Naive thymus-derived CD8-positive, alpha-beta T cell (primary cell): ENCODE measurements at regions not wholly inside any gene's neighbourhood (a gene's known extent, or its start where the extent isn't known, plus 50 kb on each side); places are given as distances from the start of the nearest gene placed in this dataset.
"Not testable (repeated sequence)": the region's sequence is repeated elsewhere in the genome, so short reads cannot be mapped to it uniquely, and the experiment has no call there.

ENCODE experiments used
- ATAC-seq, 2 donors: fragments of 150-1000 bp; cut with Tn5 transposase in 1 of 2; sonication (Bioruptor Pico), chemical (Tn5 transposase) in 1 of 2; 1 replicate in 1 of 2; 2 replicates in 1 of 2; pipeline ENCODE4 v1.10.0; 2021; ENCODE audit warnings: mild to moderate bottlenecking in 2 of 2, moderate library complexity in 2 of 2
- POLR2A ChIA-PET: fragments of 350-600 bp; sonication (Branson Sonifier 250); formaldehyde crosslinking; loops from one replicate; lab custom pipeline; 2021; ENCODE audit warnings: antibody characterized with exemption; lab: Charles Lee
- DNase-seq, 10 donors: peaks; one replicate each; pipeline versions ENCODE4 v3.0.0 to v3.0.0-alpha.2; 2020 to 2022
- H3K27ac Mint-ChIP-seq, 10 donors: one replicate each; pipeline ENCODE4 v1.8.0; 2020 to 2022; ENCODE audit warnings: mild to moderate bottlenecking in 10 of 10, mixed read lengths in 10 of 10, moderate library complexity in 4 of 10, inconsistent platforms in 1 of 10
- H3K27me3 Mint-ChIP-seq, 5 donors: one replicate each; pipeline ENCODE4 v1.8.0; 2021 to 2022; ENCODE audit warnings: mixed read lengths in 5 of 5
- H3K36me3 Mint-ChIP-seq, 3 donors: one replicate each; pipeline ENCODE4 v1.8.0; 2020 to 2022; ENCODE audit warnings: mixed read lengths in 3 of 3, mild to moderate bottlenecking in 2 of 3, inconsistent platforms in 1 of 3
- H3K4me1 Mint-ChIP-seq, 4 donors: one replicate each; pipeline ENCODE4 v1.8.0; 2021 to 2022; ENCODE audit warnings: mixed read lengths in 4 of 4
- H3K4me3 Mint-ChIP-seq, 10 donors: one replicate each; pipeline ENCODE4 v1.8.0; 2020 to 2022; ENCODE audit warnings: mild to moderate bottlenecking in 10 of 10, mixed read lengths in 10 of 10, moderate library complexity in 6 of 10, inconsistent platforms in 1 of 10
- H3K9me3 Mint-ChIP-seq, 9 donors: one replicate each; pipeline ENCODE4 v1.8.0; 2020 to 2022; ENCODE audit warnings: mixed read lengths in 9 of 9, mild to moderate bottlenecking in 3 of 9, inconsistent platforms in 1 of 9, moderate library complexity in 1 of 9

DNA sequence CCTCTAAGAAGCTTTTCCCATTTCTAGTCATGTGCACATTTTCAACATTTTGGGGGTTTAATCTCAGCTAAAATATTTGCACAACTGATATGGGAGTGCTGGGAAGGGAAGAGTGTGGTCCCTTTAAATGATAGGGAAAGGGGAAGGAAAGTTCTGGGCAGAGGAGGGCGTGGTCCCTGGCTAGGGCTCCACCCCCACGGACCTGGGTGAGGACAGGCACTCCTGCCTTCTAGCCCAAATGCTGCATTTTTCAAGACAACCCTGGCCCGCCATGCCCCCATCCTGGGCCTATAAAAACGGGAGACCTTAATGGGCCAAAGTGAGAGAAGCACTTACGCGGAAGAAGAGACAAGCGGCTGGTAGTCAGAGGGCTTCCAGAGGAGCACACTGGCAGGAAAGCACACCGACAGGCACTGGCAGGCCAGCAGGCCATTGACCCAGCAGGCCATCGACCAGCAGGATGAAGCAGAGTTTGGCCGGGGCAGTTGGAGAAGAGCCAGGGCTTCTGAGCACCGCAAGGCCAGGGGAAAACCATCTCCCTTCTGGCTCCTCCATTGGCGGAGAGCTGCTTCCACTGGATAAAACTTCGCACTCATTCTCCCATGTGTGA lies 266.7 kb downstream of the SPRY2 start:
- Mint-ChIP-seq H3K9me3 (peaks cover 0 to 7% (median 0%) of the 10 kb centered on the region in 9 donors), H3K36me3 (no peaks in the 10 kb centered on the region), H3K4me3 (no peak overlapping the region), H3K4me1 (no peaks in the 10 kb centered on the region), H3K27me3 (peaks cover 0 to 9% (median 0%) of the 10 kb centered on the region in 5 donors), H3K27ac (no peak overlapping the region)
- ATAC-seq (no peak), DNase-seq (no peak)
- POLR2A ChIA-PET = no interaction called here

DNA sequence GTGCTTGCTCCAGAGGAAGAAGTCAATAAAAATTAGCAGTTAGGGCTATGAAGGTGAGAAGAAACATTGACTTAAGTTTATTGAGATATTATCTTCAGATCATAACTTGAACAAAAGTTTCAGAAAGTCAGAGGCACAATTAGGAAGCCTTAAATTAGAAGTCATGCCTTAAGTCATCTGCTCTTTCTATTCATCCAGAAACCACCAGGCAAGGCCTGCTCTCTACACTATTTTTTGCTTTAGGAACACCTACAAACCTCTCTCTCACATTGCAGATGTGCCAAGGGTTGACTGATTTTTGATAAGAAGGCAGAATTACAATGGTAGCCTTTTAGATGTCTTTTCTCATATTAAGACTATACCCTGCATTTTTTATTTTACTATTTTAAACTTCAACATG lies 268.7 kb downstream of the SPRY2 start:
- H3K9me3 Mint-ChIP-seq = peaks cover 0 to 3% (median 0%) of the 10 kb centered on the region in 9 donors
- H3K27me3 Mint-ChIP-seq = peaks cover 0 to 9% (median 0%) of the 10 kb centered on the region in 5 donors
- no peak overlapping the region for H3K27ac Mint-ChIP-seq
- H3K4me1 Mint-ChIP-seq = no peaks in the 10 kb centered on the region
- no peak for DNase-seq
- no peaks in the 10 kb centered on the region for H3K36me3 Mint-ChIP-seq
- ATAC-seq = no peak
- POLR2A ChIA-PET = no interaction called here
- no peak overlapping the region for H3K4me3 Mint-ChIP-seq

DNA sequence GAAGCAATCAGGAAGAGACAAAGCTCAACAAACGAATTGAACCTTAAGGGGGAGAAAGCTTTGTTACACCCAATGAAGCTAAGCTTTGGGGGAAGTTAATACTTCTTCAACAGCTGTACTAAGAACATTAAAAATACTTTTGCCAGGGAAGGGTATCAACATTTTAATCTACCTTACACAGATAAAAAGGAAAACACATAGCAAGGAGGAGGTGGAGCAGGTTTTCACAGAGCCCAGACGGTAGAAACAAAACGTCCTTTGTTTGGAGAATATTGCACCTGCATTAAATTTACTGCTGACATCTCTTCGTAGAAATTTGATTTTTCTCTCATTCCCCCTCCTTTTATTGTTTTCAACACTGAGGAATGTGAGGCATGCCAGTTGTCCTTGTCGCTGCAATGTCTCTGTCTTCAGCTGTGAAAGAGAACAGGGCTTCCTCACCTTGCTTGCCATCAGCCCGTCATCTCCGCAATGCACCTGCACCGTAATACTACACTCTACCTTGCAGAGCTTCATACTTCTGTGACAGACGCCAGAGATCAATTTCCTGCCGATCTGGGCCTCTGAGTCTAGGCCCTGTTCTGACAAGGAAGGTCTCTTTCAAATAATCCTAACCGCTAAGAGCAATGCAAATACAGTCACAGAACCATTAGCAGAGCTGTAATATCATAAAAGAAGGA lies 270.8 kb downstream of the SPRY2 start:
- DNase-seq (no peak), ATAC-seq (no peak)
- Mint-ChIP-seq H3K4me3 (no peak overlapping the region), H3K9me3 (peaks cover 0 to 3% (median 0%) of the 10 kb centered on the region in 9 donors), H3K27me3 (peaks cover 0 to 9% (median 0%) of the 10 kb centered on the region in 5 donors), H3K4me1 (no peaks in the 10 kb centered on the region), H3K36me3 (no peaks in the 10 kb centered on the region), H3K27ac (no peak overlapping the region)
- POLR2A ChIA-PET = no interaction called here

DNA sequence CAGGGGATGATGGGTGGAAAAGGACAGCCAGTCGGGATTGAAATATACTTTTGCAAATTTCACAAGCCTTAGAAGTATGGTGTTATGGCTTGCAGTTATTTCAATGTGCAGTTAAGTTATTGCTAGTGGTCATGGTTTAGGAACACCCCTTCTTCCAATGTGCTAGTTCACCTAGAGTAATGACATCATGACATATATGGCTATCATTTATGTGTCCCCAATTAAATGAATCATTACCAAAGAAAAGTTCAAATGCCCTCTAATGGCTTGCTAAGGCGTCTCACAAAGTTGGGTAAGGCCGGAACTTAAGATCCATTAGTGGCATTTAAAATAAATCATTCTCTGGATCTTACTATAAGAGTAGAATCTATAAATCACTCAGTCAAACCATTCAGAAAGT lies 271.6 kb downstream of the SPRY2 start:
- DNase-seq = no peak
- Mint-ChIP-seq H3K4me3 (no peak overlapping the region), H3K27ac (no peak overlapping the region), H3K4me1 (no peaks in the 10 kb centered on the region), H3K27me3 (peaks cover 0 to 9% (median 0%) of the 10 kb centered on the region in 5 donors), H3K9me3 (peaks cover 0 to 3% (median 0%) of the 10 kb centered on the region in 9 donors), H3K36me3 (no peaks in the 10 kb centered on the region)
- no peak for ATAC-seq
- POLR2A ChIA-PET = no interaction called here

DNA sequence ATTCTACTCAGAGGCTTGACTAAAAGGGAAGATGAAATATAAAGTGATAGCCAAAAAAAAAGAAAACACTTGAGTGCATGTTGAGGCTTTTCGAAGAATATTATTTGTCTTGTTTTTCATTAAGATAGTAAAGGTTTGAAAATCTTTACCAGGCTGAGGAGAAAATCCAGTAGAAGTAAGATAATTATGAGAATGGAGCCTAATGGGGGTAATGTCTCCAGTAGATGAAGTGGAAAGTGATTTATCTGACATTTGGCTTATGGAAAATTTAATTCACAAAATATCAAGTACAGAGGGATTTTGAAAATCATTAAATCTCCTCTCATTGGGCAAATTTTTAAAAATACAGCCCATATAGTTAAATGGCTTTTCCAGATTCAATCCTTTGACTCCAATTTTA lies 274.9 kb downstream of the SPRY2 start:
- POLR2A ChIA-PET = no interaction called here
- Mint-ChIP-seq H3K27me3 (no peaks in the 10 kb centered on the region), H3K4me3 (no peak overlapping the region), H3K4me1 (no peaks in the 10 kb centered on the region), H3K27ac (no peak overlapping the region), H3K9me3 (peaks cover 0 to 3% (median 0%) of the 10 kb centered on the region in 9 donors), H3K36me3 (no peaks in the 10 kb centered on the region)
- DNase-seq (no peak), ATAC-seq (no peak)

DNA sequence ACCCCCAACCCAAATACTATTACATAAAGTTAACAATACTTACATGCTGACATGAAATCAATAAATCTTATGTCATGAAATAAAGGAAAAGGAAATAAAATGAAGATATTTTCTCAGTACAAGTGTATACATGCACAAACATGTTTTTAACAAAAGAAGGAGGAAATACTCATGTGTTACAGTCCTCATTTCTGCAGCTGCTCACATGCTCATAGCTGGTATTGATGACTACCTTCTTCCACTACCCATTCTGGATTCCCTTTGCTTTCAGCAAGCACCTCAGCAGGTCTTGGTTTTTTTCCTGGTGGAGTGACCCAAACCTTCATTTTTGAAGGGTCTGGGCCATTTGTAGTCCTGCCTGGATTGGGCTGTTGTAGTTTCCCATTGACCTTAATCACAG lies 278.5 kb downstream of the SPRY2 start:
- H3K4me1 Mint-ChIP-seq, POLR2A ChIA-PET, H3K27me3 Mint-ChIP-seq, H3K9me3 Mint-ChIP-seq, DNase-seq, ATAC-seq, H3K4me3 Mint-ChIP-seq, H3K36me3 Mint-ChIP-seq, H3K27ac Mint-ChIP-seq: not testable (repeated sequence)

DNA sequence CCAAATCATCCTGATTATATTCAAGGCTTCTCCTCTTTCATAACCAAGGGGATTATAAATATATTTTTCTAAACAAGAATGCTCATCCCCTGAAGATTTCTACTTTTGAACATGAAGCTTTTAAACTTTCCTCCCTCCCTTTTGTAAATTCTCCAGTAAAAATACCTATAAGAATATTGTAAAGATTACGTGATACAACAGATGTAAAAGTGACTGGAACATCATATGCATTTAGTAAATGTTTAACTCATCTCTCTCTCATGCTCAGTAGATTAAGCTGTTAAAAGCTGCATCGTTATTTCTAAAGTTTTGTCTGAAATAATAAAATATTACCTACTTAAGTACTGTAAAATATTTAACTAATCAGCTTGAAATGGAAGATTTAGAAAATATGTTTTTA lies 281.1 kb downstream of the SPRY2 start:
- Mint-ChIP-seq H3K4me1 (no peaks in the 10 kb centered on the region), H3K27ac (no peak overlapping the region), H3K36me3 (no peaks in the 10 kb centered on the region), H3K9me3 (peaks cover 0 to 2% (median 0%) of the 10 kb centered on the region in 9 donors), H3K27me3 (no peaks in the 10 kb centered on the region), H3K4me3 (no peak overlapping the region)
- ATAC-seq (no peak), DNase-seq (no peak)
- POLR2A ChIA-PET = no interaction called here

DNA sequence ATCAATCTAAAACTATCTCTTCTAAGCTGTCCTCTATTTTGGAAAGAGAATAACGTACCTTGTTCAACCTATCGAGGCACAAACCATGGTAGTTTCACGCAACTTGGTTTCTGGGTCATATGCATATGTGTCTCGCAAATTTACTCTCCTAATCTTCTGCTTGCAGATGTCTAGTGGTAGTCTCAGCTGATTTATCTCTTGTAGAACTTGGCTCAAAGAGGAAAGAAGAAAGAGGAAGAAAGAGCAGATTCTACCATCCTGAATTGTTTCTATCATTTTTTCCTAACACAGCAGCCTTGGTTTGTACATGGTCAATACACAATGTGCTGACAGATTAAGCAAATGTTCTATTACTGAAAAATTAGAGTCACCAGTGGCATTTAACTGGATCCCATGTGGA lies 282.3 kb downstream of the SPRY2 start:
- POLR2A ChIA-PET = no interaction called here
- peaks cover 0 to 4% (median 0%) of the 10 kb centered on the region in 9 donors for H3K9me3 Mint-ChIP-seq
- H3K4me3 Mint-ChIP-seq = no peak overlapping the region
- no peaks in the 10 kb centered on the region for H3K36me3 Mint-ChIP-seq
- no peak overlapping the region for H3K27ac Mint-ChIP-seq
- ATAC-seq = no peak
- DNase-seq = no peak
- no peaks in the 10 kb centered on the region for H3K4me1 Mint-ChIP-seq
- H3K27me3 Mint-ChIP-seq = peaks cover 0 to 4% (median 0%) of the 10 kb centered on the region in 5 donors

DNA sequence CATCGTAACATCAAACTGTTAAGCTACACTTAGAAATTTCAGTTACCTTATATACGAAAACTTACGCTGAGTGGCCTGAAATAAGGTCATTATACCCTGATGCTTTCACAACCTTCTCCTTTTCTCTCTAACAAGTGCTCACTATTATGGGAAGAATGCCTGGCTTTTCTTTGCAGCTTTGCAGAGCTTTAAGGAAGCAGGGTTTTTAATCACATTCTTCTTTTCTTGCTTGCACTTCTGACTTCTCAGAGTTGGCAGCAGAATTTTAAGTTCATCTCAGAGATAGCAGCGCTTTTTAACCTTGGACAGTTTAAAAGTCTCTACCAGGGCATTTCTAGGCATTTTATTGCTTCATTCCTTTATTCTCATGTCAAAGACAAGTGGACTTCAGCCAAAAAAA lies 285.1 kb downstream of the SPRY2 start:
- DNase-seq (no peak), ATAC-seq (no peak)
- peaks cover 0 to 2% (median 0%) of the 10 kb centered on the region in 9 donors for H3K9me3 Mint-ChIP-seq
- H3K36me3 Mint-ChIP-seq = no peaks in the 10 kb centered on the region
- H3K4me3 Mint-ChIP-seq = no peak overlapping the region
- no peak overlapping the region for H3K27ac Mint-ChIP-seq
- H3K27me3 Mint-ChIP-seq = peaks cover 0 to 4% (median 0%) of the 10 kb centered on the region in 5 donors
- H3K4me1 Mint-ChIP-seq = no peaks in the 10 kb centered on the region
- POLR2A ChIA-PET = no interaction called here

DNA sequence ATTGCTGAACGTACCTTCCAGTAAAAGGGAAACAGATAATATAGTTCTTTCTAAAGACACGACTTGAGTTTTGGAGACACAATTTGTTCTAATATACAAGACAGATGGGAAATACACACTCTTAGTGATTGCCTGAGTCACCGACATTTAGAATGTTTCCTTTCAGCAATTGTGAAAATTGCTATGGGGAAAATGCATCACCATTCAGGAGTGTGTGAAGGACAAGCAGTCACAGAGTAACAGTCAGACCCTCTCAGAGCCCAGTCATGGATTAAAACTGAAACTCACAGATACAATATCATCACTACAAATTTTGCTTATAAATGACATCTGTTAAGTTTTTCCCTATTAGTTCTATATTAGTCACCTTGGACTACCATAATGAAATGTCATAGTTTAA lies 286.1 kb downstream of the SPRY2 start:
- Mint-ChIP-seq H3K4me3 (no peak overlapping the region), H3K36me3 (no peaks in the 10 kb centered on the region), H3K27me3 (peaks cover 0 to 4% (median 0%) of the 10 kb centered on the region in 5 donors), H3K27ac (no peak overlapping the region), H3K4me1 (peaks cover 4 to 7% (median 6%) of the 10 kb centered on the region in 4 donors), H3K9me3 (peaks cover 0 to 2% (median 0%) of the 10 kb centered on the region in 9 donors)
- ATAC-seq (no peak), DNase-seq (no peak)
- POLR2A ChIA-PET = no interaction called here

DNA sequence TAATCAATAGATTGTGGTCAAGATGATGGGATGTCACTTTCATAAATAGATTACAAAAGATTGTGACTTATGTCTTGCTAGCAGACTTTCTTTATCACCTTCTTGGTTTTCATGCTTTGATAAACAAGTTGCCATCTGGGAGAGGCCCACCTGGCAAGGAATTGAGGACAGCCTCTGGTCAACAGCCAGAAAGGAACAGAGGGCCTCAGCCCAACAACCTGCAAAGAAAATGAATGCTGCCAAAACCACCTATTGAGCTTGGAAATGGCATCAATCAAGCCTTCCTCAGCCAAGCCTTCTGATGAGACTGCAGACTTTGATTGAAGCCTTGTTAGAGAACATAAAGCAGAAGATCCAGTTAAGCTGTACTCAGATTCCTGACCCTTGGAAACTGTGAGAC lies 288.6 kb downstream of the SPRY2 start:
- peaks cover 6 to 19% (median 17%) of the 10 kb centered on the region in 4 donors for H3K4me1 Mint-ChIP-seq
- H3K27ac Mint-ChIP-seq = no peak overlapping the region
- ATAC-seq = no peak
- peaks cover 0 to 4% (median 0%) of the 10 kb centered on the region in 5 donors for H3K27me3 Mint-ChIP-seq
- no peak for DNase-seq
- H3K9me3 Mint-ChIP-seq = peaks cover 0 to 2% (median 0%) of the 10 kb centered on the region in 9 donors
- H3K4me3 Mint-ChIP-seq = no peak overlapping the region
- no peaks in the 10 kb centered on the region for H3K36me3 Mint-ChIP-seq
- POLR2A ChIA-PET = no interaction called here

DNA sequence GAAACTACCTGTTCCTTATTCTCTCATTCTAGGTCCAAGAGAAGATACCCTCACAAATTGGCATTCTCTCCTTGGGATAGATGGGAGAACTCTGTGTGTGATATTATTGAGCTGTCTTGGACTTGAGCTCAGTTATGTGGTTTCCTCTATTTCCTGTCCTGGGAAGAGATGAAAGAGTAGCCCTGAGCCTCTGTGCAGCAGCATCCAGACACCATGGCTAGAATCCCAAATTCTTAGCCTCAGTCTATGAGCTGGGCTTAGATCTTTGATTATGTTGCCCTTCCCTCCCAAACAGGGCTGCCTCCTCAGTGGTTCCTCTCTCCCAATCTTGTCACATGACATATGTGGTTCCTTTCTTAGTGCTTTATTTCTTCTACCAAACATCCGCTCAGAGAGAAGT lies 290.7 kb downstream of the SPRY2 start:
- peaks cover 0 to 4% (median 0%) of the 10 kb centered on the region in 5 donors for H3K27me3 Mint-ChIP-seq
- H3K27ac Mint-ChIP-seq = no peak overlapping the region
- ATAC-seq = no peak
- H3K4me1 Mint-ChIP-seq = peaks cover 6 to 19% (median 17%) of the 10 kb centered on the region in 4 donors
- peaks cover 0 to 2% (median 0%) of the 10 kb centered on the region in 9 donors for H3K9me3 Mint-ChIP-seq
- POLR2A ChIA-PET = no interaction called here
- no peak for DNase-seq
- H3K36me3 Mint-ChIP-seq = no peaks in the 10 kb centered on the region
- H3K4me3 Mint-ChIP-seq = no peak overlapping the region

DNA sequence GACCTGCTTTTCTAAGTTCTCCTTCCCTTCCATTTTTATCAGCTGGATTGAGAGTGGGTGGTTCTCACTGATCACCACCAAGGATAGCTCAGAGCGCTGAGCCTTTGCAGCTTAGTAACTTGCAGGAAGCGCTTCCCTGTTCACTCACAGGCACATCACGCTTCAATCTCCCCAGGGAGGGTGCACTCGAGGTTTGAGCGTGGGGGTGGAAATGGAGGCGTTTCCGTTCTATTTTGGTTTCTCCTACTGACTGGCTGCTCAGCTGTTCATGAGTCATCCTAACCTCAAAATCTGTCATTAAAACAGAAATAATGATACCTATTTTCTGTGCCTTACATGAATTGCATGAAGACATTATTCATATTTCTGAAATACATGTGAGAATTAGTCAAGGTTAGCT lies 292.1 kb downstream of the SPRY2 start:
- POLR2A ChIA-PET = no interaction called here
- Mint-ChIP-seq H3K9me3 (peaks cover 0 to 8% (median 0%) of the 10 kb centered on the region in 9 donors), H3K4me3 (peak overlapping the region in 1 of 10 donors; percentile 14), H3K27me3 (peaks cover 0 to 2% (median 0%) of the 10 kb centered on the region in 5 donors), H3K27ac (peak overlapping the region in 2 of 10 donors; percentile 39 to 65), H3K36me3 (no peaks in the 10 kb centered on the region), H3K4me1 (peaks cover 6 to 19% (median 17%) of the 10 kb centered on the region in 4 donors)
- ATAC-seq (peak; percentile 58 to 60), DNase-seq (peak in 4 of 10 donors; percentile 0 to 71 (median 32))
